WTC11 (cell line): ENCODE measurements at regions not wholly inside any gene's neighbourhood (a gene's known extent, or its start where the extent isn't known, plus 50 kb on each side); places are given as distances from the start of the nearest gene placed in this dataset.

Source experiments
- ATAC-seq: fragments of 200-7000 bp; cut with Tn5 transposase; 2 replicates; pipeline ENCODE4 v1.10.0; 2021; ENCODE audit warnings: mild to moderate bottlenecking, moderate library complexity
- CTCF ChIA-PET: fragments of 300-600 bp; sonication (Branson Sonifier 250); formaldehyde crosslinking; loops from one replicate; lab custom pipeline; 2021; ENCODE audit warnings: antibody characterized with exemption; lab: Charles Lee
- POLR2A ChIA-PET: fragments of 350-600 bp; sonication (Branson Sonifier 250); formaldehyde crosslinking; loops from one replicate; lab custom pipeline; 2021; ENCODE audit warnings: antibody characterized with exemption; lab: Charles Lee
- DNase-seq: peaks from one replicate; pipeline ENCODE4 v3.0.0; 2021; ENCODE audit warnings: low spot score
- H3K27ac Mint-ChIP-seq: 2 replicates; pipeline ENCODE4 v1.8.0; 2021; ENCODE audit warnings: mixed read lengths
- H3K27me3 Mint-ChIP-seq: 2 replicates; pipeline ENCODE4 v1.8.0; 2021; ENCODE audit warnings: low read depth, mild to moderate bottlenecking, moderate library complexity, mixed read lengths
- H3K36me3 Mint-ChIP-seq: 2 replicates; pipeline ENCODE4 v1.8.0; 2021; ENCODE audit warnings: mixed read lengths
- H3K4me1 Mint-ChIP-seq: 2 replicates; pipeline ENCODE4 v1.8.0; 2022; ENCODE audit warnings: mixed read lengths
- H3K4me3 Mint-ChIP-seq: 2 replicates; pipeline ENCODE4 v1.8.0; 2021; ENCODE audit warnings: mild to moderate bottlenecking, moderate library complexity, mixed read lengths
- H3K9me3 Mint-ChIP-seq: 2 replicates; pipeline ENCODE4 v1.8.0; 2021; ENCODE audit warnings: mixed read lengths
- ELF4 ChIP-seq: sonication (generic); formaldehyde crosslinking; IDR thresholded peaks from 2 replicates; pipeline ENCODE4 v1.8.1; 2022; ENCODE audit warnings: low read depth, mild to moderate bottlenecking, moderate library complexity, missing genetic modification reagents
- ESRRA ChIP-seq: sonication (generic); formaldehyde crosslinking; IDR thresholded peaks from 2 replicates; pipeline ENCODE4 v1.8.1; 2022; ENCODE audit warnings: mild to moderate bottlenecking, missing genetic modification reagents, borderline replicate concordance
- GTF2I ChIP-seq: fragments of 250-450 bp; sonication (Bioruptor Pico); conservative IDR thresholded peaks from 2 replicates; pipeline ENCODE4 v1.4.0; 2021; ENCODE audit warnings: mild to moderate bottlenecking
- NFE2L1 ChIP-seq: sonication (generic); formaldehyde crosslinking; IDR thresholded peaks from 2 replicates; pipeline ENCODE4 v1.8.1; 2023; ENCODE audit warnings: missing genetic modification reagents
- NR1H2 ChIP-seq: sonication (generic); formaldehyde crosslinking; IDR thresholded peaks from 2 replicates; pipeline ENCODE4 v1.9.0; 2021; ENCODE audit warnings: mild to moderate bottlenecking, moderate library complexity, missing genetic modification reagents
- OVOL2 ChIP-seq: fragments of 250-450 bp; sonication (Bioruptor Pico); IDR thresholded peaks from 2 replicates; pipeline ENCODE4 v1.9.0; 2021; ENCODE audit warnings: mild to moderate bottlenecking, borderline replicate concordance
- RORB ChIP-seq: fragments of 250-450 bp; sonication (Bioruptor Pico); IDR thresholded peaks from 2 replicates; pipeline ENCODE4 v1.9.0; 2021; ENCODE audit warnings: mild to moderate bottlenecking
- SOX15 ChIP-seq: fragments of 250-450 bp; sonication (Bioruptor Pico); IDR thresholded peaks from 2 replicates; pipeline ENCODE4 v1.9.0; 2021; ENCODE audit warnings: mild to moderate bottlenecking
- SP1 ChIP-seq: sonication (generic); formaldehyde crosslinking; conservative IDR thresholded peaks from 2 replicates; pipeline ENCODE4 v1.8.1; 2022; ENCODE audit warnings: missing genetic modification reagents
- TEAD4 ChIP-seq: sonication (generic); formaldehyde crosslinking; IDR thresholded peaks from 2 replicates; pipeline ENCODE4 v1.8.0; 2022; ENCODE audit warnings: mild to moderate bottlenecking, missing genetic modification reagents
- ZNF423 ChIP-seq: fragments of 250-450 bp; sonication (Bioruptor Pico); IDR thresholded peaks from 2 replicates; pipeline ENCODE4 v2.1.2; 2022; ENCODE audit warnings: mild to moderate bottlenecking, moderate library complexity
- TF ChIP-seq, protein P1 (sequence below): sonication (generic); formaldehyde crosslinking; IDR thresholded peaks from 2 replicates; pipeline ENCODE4 v1.8.0; 2022; ENCODE audit warnings: mild to moderate bottlenecking, missing genetic modification reagents
- TF ChIP-seq, protein P2 (sequence below): fragments of 250-450 bp; sonication (Bioruptor Pico); conservative IDR thresholded peaks from 2 replicates; pipeline ENCODE4 v1.9.0; 2021; ENCODE audit warnings: mild to moderate bottlenecking
- TF ChIP-seq, protein P3 (sequence below): sonication (generic); formaldehyde crosslinking; IDR thresholded peaks from 2 replicates; pipeline ENCODE4 v1.8.0; 2023; ENCODE audit warnings: missing genetic modification reagents
- TF ChIP-seq, protein P4 (sequence below): sonication (generic); formaldehyde crosslinking; IDR thresholded peaks from 2 replicates; pipeline ENCODE4 v1.8.1; 2023; ENCODE audit warnings: mild to moderate bottlenecking, missing genetic modification reagents
- TF ChIP-seq, protein P5 (sequence below): sonication (generic); formaldehyde crosslinking; IDR thresholded peaks from 2 replicates; pipeline ENCODE4 v1.8.0; 2022; ENCODE audit warnings: mild to moderate bottlenecking, missing genetic modification reagents
- TF ChIP-seq, protein P6 (sequence below): fragments of 250-450 bp; sonication (Bioruptor Pico); IDR thresholded peaks from 2 replicates; pipeline ENCODE4 v1.9.0; 2021; ENCODE audit warnings: mild to moderate bottlenecking
- TF ChIP-seq, protein P7 (sequence below): sonication (generic); formaldehyde crosslinking; IDR thresholded peaks from 2 replicates; pipeline ENCODE4 v1.8.0; 2023; ENCODE audit warnings: missing genetic modification reagents, mild to moderate bottlenecking, borderline replicate concordance

DNA sequence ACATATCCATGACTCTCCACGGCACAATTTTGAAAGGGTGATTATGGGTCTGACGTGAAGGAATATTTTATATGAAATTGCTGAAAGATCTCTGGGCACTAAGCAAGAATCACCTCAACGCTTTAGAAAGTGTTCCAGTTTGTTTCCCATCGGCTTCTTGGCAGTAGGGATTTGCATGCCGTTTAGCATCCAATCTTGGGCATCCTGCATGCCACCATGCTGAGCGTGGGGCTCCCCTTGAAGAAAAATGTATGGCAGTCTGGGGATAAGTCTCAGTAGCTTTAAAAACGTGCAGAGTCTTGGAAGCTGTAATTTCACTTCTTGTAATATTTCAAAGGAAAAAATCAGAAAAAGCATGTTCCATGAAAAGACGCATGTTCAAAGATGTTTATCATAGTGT, 151.7 kb downstream of the DMRT2 start (continued):
- TF ChIP-seq, protein P1, sequence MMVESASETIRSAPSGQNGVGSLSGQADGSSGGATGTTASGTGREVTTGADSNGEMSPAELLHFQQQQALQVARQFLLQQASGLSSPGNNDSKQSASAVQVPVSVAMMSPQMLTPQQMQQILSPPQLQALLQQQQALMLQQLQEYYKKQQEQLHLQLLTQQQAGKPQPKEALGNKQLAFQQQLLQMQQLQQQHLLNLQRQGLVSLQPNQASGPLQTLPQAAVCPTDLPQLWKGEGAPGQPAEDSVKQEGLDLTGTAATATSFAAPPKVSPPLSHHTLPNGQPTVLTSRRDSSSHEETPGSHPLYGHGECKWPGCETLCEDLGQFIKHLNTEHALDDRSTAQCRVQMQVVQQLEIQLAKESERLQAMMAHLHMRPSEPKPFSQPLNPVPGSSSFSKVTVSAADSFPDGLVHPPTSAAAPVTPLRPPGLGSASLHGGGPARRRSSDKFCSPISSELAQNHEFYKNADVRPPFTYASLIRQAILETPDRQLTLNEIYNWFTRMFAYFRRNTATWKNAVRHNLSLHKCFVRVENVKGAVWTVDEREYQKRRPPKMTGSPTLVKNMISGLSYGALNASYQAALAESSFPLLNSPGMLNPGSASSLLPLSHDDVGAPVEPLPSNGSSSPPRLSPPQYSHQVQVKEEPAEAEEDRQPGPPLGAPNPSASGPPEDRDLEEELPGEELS: no peak
- TF ChIP-seq SP1 (no peak), SOX15 (no peak), NR1H2 (CRISPR knock-in tag) (no peak), RORB (CRISPR knock-in tag) (no peak), GTF2I (CRISPR knock-in tag) (no peak)
- TF ChIP-seq, protein P2, sequence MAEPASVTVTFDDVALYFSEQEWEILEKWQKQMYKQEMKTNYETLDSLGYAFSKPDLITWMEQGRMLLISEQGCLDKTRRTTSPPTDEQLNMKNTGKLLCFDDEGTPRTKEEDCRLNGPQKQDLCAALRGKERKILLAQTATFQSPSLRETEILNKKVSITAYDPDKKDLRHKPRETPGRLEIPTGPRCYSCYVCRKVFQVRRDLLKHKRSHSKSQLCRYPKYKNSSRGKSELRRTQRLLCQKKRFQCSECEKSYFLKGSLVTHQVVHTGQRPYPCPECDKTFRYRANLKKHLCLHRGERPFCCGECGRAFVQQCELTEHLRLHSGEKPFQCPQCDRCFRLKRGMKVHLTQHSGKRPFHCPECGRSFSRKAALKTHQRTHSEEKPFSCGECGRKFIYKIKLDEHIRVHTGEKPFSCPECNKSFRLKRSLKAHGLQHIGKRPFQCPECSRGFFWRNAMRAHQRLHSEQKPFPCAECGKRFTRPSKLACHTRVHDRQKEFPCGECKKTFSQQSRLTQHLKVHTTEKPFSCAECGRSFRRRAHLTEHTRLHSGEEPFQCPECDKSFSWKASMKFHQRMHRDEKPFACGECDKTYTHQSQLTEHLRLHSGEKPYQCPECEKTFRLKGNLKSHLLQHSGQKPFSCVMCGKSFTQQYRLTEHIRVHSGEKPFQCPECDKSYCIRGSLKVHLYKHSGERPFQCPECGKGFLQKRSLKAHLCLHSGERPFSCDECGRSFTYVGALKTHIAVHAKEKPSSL (CRISPR knock-in tag): no peak
- TF ChIP-seq, protein P3, sequence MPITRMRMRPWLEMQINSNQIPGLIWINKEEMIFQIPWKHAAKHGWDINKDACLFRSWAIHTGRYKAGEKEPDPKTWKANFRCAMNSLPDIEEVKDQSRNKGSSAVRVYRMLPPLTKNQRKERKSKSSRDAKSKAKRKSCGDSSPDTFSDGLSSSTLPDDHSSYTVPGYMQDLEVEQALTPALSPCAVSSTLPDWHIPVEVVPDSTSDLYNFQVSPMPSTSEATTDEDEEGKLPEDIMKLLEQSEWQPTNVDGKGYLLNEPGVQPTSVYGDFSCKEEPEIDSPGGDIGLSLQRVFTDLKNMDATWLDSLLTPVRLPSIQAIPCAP (CRISPR knock-in tag): no peak

DNA sequence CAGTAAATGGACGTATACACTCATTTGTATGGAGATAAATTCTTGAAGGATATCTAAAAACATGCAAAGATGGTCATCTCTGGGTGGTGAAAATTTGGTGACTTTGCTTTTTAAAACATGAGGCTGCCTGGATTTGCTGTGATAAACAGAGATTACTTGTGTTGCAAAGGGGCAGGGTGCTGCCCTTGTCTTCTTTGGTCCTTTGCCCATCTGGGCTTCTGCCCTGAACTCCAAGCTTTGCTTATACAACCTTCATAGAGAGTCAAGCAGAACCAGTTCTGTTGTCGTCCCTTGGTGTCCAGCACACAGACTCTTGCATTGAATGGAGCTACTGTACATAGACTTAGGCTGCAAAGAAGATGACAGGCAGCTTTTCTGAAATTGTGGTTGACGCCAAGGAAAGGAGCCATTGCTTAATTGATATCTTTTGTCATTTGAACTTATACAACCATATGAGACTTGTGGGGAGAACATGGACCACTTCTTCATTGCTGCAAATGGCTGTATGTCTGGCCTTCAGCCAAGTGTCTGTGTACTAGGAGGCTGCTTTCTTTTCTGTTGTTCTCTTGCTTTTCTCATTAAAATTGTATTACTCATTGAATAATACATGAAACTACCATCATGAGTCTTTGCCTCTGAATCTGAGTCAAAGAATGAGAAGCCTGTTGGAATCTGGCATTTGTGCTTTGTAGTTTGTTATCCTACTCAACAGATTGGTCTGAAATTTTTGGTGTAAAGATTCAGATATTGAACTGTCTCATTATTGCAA, 152.5 kb downstream of the DMRT2 start:
- ChIA-PET CTCF (no interaction called here), POLR2A (interaction anchor here (0.5 kb wide), 1 partner anchor 149 kb away, joined by 4 read pairs; no protein-coding TSS in a partner anchor)
- TF ChIP-seq, protein P3 (CRISPR knock-in tag): no peak
- TF ChIP-seq ZNF423 (no peak), TEAD4 (CRISPR knock-in tag) (no peak), NFE2L1 (CRISPR knock-in tag) (no peak), ELF4 (CRISPR knock-in tag) (no peak), NR1H2 (CRISPR knock-in tag) (no peak), ESRRA (CRISPR knock-in tag) (no peak), OVOL2 (CRISPR knock-in tag) (no peak)
- TF ChIP-seq, protein P4, sequence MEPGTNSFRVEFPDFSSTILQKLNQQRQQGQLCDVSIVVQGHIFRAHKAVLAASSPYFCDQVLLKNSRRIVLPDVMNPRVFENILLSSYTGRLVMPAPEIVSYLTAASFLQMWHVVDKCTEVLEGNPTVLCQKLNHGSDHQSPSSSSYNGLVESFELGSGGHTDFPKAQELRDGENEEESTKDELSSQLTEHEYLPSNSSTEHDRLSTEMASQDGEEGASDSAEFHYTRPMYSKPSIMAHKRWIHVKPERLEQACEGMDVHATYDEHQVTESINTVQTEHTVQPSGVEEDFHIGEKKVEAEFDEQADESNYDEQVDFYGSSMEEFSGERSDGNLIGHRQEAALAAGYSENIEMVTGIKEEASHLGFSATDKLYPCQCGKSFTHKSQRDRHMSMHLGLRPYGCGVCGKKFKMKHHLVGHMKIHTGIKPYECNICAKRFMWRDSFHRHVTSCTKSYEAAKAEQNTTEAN: no peak
- TF ChIP-seq, protein P5, sequence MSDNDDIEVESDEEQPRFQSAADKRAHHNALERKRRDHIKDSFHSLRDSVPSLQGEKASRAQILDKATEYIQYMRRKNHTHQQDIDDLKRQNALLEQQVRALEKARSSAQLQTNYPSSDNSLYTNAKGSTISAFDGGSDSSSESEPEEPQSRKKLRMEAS (CRISPR knock-in tag): no peak
- TF ChIP-seq, protein P6, sequence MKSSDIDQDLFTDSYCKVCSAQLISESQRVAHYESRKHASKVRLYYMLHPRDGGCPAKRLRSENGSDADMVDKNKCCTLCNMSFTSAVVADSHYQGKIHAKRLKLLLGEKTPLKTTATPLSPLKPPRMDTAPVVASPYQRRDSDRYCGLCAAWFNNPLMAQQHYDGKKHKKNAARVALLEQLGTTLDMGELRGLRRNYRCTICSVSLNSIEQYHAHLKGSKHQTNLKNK (CRISPR knock-in tag): no peak
- TF ChIP-seq, protein P7, sequence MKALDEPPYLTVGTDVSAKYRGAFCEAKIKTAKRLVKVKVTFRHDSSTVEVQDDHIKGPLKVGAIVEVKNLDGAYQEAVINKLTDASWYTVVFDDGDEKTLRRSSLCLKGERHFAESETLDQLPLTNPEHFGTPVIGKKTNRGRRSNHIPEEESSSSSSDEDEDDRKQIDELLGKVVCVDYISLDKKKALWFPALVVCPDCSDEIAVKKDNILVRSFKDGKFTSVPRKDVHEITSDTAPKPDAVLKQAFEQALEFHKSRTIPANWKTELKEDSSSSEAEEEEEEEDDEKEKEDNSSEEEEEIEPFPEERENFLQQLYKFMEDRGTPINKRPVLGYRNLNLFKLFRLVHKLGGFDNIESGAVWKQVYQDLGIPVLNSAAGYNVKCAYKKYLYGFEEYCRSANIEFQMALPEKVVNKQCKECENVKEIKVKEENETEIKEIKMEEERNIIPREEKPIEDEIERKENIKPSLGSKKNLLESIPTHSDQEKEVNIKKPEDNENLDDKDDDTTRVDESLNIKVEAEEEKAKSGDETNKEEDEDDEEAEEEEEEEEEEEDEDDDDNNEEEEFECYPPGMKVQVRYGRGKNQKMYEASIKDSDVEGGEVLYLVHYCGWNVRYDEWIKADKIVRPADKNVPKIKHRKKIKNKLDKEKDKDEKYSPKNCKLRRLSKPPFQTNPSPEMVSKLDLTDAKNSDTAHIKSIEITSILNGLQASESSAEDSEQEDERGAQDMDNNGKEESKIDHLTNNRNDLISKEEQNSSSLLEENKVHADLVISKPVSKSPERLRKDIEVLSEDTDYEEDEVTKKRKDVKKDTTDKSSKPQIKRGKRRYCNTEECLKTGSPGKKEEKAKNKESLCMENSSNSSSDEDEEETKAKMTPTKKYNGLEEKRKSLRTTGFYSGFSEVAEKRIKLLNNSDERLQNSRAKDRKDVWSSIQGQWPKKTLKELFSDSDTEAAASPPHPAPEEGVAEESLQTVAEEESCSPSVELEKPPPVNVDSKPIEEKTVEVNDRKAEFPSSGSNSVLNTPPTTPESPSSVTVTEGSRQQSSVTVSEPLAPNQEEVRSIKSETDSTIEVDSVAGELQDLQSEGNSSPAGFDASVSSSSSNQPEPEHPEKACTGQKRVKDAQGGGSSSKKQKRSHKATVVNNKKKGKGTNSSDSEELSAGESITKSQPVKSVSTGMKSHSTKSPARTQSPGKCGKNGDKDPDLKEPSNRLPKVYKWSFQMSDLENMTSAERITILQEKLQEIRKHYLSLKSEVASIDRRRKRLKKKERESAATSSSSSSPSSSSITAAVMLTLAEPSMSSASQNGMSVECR: no peak
- Mint-ChIP-seq H3K4me3 (no peak overlapping the region), H3K27ac (no peak overlapping the region), H3K4me1 (no peaks in the 10 kb centered on the region), H3K27me3 (no peaks in the 10 kb centered on the region), H3K36me3 (no peaks in the 10 kb centered on the region), H3K9me3 (no peaks in the 10 kb centered on the region)
- no peak for DNase-seq
- no peak for ATAC-seq
